ENCODE measurements at regions not wholly inside any gene's neighbourhood (a gene's known extent, or its start where the extent isn't known, plus 50 kb on each side); places are given as distances from the start of the nearest gene placed in this dataset.
"Not testable (repeated sequence)": the region's sequence is repeated elsewhere in the genome, so short reads cannot be mapped to it uniquely, and the experiment has no call there.

- FAIRE-seq, result no peak
Measured at GRCh38 chr7:91465595-91466061, 201.4 kb downstream of the FZD1 start.

DNA sequence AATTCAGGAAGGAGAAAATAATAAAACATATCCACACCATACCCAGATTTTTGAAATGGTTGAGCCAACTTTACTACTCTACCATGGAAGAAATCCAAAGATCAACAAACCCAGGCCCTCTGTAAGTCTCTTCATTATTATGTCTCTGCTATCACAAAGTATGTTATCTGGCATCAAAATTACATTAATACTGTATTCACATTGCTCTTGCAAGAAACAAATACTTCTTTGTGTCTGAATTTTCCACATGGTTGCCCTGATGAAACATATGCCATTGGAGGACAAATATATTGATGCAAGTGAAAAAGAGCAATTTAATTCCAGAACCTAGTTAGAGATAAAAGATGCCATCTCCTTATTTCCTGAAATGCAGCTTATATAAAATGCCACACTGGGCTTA, 204.0 kb downstream of the FZD1 start:
- no peak for FAIRE-seq

DNA sequence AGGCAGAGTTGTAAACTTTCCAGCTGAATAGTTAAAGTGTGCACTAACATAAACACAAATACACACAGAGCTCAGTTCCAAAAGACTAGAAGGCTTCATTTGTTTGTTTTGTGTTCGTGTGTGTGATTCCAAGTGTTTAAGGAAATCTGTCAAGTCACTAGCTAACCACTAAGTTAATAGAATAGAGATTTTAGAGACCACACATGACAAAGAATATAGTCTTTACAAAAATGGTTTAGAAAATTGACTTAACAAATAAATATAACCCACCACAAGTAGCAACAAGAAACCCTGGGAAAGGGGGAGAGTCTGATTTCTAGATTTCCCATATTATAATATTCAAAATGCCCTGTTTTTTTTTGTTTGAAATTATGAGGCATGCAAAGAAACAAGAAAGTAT, 209.4 kb downstream of the FZD1 start:
- FAIRE-seq, result no peak

- FAIRE-seq, result no peak
Measured at GRCh38 chr7:91474074-91474473, 209.8 kb downstream of the FZD1 start.

GRCh38 chr7:91480470-91480869, 216.2 kb downstream of the FZD1 start:
- not testable (repeated sequence) for FAIRE-seq

DNA sequence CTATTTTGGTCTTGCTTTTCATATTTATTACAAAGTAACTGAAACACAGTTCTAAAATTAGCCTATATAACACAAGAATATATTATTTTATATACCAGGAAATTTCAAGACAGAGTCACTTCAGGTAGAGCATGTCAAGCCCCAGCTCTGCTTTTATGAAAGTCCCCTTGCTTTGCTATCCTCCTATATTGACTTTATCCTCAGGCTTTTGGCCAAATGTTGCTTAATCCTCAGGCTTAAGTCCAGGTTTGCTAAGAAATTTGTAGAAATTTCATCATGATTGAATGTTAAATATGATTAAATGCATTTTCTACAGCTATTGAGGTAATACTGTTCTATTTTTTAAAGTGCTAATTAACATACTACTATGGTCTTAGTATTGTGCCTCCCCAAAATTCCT, 227.6 kb downstream of the FZD1 start:
- FAIRE-seq, result no peak

DNA sequence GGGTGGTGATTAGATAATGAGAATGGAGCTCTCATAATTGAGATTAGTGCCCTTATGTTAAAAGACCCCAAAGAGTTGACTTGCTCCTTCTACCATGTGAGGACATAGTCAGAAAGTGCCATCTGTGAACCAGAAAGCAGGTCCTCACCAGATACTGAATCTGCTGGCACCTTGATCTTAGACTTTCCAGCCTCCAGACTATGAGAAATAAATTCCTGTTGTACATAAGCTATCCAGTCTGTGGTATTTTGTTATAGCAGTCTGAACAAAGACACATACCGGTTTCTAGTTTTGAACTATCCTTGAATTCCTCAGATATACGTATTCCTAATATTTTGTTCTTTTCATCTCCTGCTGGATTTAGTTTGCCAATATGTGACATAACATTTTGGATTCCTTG, 228.1 kb downstream of the FZD1 start:
- no peak for FAIRE-seq

DNA sequence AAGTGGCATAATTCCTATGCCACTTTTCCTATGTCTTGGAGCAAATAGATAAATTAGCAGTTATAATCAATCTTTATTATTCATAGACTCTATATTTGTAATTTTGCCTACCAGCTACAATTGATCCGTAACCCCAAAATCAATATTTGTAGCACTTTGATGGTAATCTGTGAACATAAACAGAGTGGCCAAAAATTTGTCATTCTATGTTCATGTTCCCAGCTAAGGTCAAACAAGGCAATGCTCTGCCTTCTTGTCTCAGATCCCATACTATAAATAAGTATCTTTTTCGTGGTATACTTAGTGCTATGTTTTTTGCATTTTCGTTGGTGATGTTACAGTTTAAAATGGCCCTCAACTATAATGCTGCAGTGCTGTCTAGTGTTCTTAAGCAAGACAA, 228.5 kb downstream of the FZD1 start:
- no peak for FAIRE-seq

GRCh38 chr7:91494450-91494849, 230.2 kb downstream of the FZD1 start:
- no peak for FAIRE-seq

- FAIRE-seq, result no peak
Measured at GRCh38 chr7:91496251-91496820, 232.1 kb downstream of the FZD1 start.

DNA sequence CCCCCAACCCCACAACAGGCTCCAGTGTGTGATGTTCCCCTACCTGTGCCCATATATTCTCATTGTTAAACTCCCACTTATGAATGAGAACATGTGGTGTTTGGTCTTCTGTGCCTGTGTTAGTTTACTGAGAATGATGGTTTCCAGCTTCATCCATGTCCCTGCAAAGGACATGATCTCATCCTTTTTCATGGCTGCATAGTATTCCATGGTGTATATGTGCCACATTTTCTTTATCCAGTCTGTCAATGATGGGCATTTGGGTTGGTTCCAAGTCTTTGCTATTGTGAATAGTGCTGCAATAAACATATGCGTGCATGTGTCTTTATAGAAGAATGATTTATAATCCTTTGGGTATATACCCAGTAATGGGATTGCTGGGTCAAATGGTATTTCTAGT, 233.0 kb downstream of the FZD1 start:
- FAIRE-seq, result not testable (repeated sequence)

DNA sequence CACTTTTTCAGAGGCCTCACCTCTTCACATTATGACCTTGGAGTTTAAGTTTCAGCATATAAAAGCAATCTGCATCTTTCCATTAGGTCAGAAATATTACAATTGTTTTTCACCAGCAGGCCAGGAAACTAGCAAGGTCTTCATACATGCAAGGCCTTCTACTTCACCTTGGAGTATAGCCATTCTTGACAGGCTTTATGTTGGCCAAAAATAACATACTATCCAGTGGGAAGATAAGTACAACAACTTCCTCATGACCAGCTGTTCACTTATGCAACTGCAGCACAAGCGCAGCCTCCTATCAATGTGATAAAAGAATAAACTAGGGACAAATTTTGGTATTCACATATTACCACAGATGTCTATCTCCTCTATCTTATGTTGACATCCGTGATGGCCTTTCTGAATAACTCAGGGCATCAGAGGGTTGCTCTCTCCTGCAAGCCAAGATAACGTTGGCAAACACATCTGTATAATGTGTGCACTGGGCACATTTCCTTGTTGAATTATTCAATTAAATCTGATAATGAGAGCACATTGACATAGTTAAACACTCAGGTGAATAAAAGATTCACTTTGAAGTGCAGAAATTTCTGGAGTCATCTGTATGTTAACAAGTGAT, 239.8 kb downstream of the FZD1 start:
- no peak for FAIRE-seq

GRCh38 chr7:91504919-91505318, 240.7 kb downstream of the FZD1 start:
- no peak for FAIRE-seq

GRCh38 chr7:91506966-91507365, 242.7 kb downstream of the FZD1 start:
- not testable (repeated sequence) for FAIRE-seq

DNA sequence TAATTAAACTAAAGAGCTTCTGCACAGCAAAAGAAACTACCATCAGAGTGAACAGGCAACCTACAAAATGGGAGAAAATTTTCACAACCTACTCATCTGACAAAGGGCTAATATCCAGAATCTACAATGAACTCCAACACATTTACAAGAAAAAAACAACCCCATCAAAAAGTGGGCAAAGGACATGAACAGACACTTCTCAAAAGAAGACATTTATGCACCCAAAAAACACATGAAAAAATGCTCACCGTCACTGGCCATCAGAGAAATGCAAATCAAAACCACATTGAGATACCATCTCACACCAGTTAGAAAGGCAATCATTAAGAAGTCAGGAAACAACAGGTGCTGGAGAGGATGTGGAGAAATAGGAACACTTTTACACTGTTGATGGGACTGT, 247.6 kb downstream of the FZD1 start:
- not testable (repeated sequence) for FAIRE-seq

DNA sequence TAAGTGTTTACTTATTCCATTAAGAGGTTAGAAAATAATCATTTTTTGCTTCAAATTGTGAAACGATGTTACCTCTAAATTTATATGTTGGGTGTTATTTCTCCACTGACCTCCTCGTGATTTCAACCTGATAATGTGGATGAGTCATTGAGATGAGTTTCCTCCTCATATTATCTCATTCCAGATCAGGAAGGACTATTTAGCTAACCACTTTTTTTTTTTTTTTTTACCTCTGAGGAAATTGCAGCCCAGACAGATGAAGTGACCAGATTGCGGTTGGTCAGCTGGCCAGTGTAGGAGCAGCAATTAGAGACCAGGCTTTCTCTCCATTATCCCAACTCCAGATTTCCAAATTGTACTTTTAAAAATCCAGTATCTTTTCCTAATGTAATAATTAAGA, 248.7 kb downstream of the FZD1 start:
- FAIRE-seq, result peak; percentile 26

GRCh38 chr7:91514591-91514990, 250.4 kb downstream of the FZD1 start:
- FAIRE-seq, result no peak

GRCh38 chr7:91515961-91516360, 251.7 kb downstream of the FZD1 start:
- no peak for FAIRE-seq

GRCh38 chr7:91517201-91517785, 253.1 kb downstream of the FZD1 start:
- FAIRE-seq, result no peak

DNA sequence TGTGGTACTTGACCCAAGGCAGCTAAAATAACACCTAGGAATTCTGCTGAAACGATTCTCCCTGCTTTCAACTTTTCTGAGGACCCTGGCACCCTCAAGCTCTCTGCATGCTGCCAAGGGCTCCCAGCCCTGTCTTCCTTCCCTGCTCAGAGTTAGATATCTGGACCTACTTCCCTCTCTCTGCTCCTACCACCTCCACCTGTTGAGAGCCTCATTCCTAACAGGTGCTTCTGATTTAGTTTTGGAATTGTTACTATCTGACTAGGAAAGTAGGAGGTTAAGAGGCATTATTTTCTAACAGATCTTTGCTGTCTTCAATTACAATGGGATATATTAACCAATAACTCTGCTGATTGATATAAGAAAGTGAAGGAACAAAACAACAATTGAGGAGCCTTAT, 253.8 kb downstream of the FZD1 start:
- FAIRE-seq, result no peak

- no peak for FAIRE-seq
Measured at GRCh38 chr7:91519241-91520158, 255.3 kb downstream of the FZD1 start.

GRCh38 chr7:91520645-91521044, 256.4 kb downstream of the FZD1 start:
- no peak for FAIRE-seq

GRCh38 chr7:91526404-91526803, 262.2 kb downstream of the FZD1 start:
- FAIRE-seq, result no peak
